NB4 (cell line): ENCODE measurements at regions not wholly inside any gene's neighbourhood (a gene's known extent, or its start where the extent isn't known, plus 50 kb on each side); places are given as distances from the start of the nearest gene placed in this dataset.

Experiments
- CTCF ChIP-seq: IDR thresholded peaks from one replicate; pipeline ENCODE4 v1.5.1; 2012; ENCODE audit warnings: low read depth, low read length
- POLR2A ChIP-seq: IDR thresholded peaks from 2 replicates; pipeline ENCODE4 v1.6.1; 2011; ENCODE audit warnings: mild to moderate bottlenecking; ENCODE audit not compliant: insufficient read length; ENCODE audit errors: extremely low read depth

- no peak for TF ChIP-seq CTCF
- TF ChIP-seq POLR2A: no peak
Measured at GRCh38 chr10:109203646-109204353, 719.5 kb downstream of the XPNPEP1 start.
